GM18519 (cell line): ENCODE measurements at regions not wholly inside any gene's neighbourhood (a gene's known extent, or its start where the extent isn't known, plus 50 kb on each side); places are given as distances from the start of the nearest gene placed in this dataset.
"Not testable (repeated sequence)": the region's sequence is repeated elsewhere in the genome, so short reads cannot be mapped to it uniquely, and the experiment has no call there.

Experiments used
- ATAC-seq: cut with Tn5 transposase; IDR thresholded peaks from one replicate; pipeline ENCODE4 v1.9.1; 2021; ENCODE audit warnings: mild to moderate bottlenecking, moderate library complexity; ENCODE audit not compliant: unreplicated experiment, low FRiP score

- no peak for ATAC-seq
Observed at GRCh38 chr7:17078298-17078697, 196.5 kb upstream of the AGR3 start.

- no peak for ATAC-seq
Observed at GRCh38 chr7:17083392-17084165, 201.8 kb upstream of the AGR3 start.

- ATAC-seq: no peak
Observed at GRCh38 chr7:17084166-17084475, 202.3 kb upstream of the AGR3 start.

GRCh38 chr7:17085186-17085585 lies 203.4 kb upstream of the AGR3 start:
- no peak for ATAC-seq

GRCh38 chr7:17086403-17086802 lies 204.6 kb upstream of the AGR3 start:
- ATAC-seq: no peak

- ATAC-seq: no peak
Observed at GRCh38 chr7:17090751-17091150, 207.7 kb upstream of the AHR start.

GRCh38 chr7:17093461-17093860 lies 205.0 kb upstream of the AHR start:
- no peak for ATAC-seq

- ATAC-seq: no peak
Observed at GRCh38 chr7:17094963-17095574, 203.4 kb upstream of the AHR start.

GRCh38 chr7:17095931-17096330 lies 202.5 kb upstream of the AHR start:
- no peak for ATAC-seq

- no peak for ATAC-seq
Observed at GRCh38 chr7:17097668-17098297, 200.7 kb upstream of the AHR start.

- ATAC-seq: no peak
Observed at GRCh38 chr7:17098515-17098914, 199.9 kb upstream of the AHR start.

- no peak for ATAC-seq
Observed at GRCh38 chr7:17099083-17099973, 199.1 kb upstream of the AHR start.

- not testable (repeated sequence) for ATAC-seq
Observed at GRCh38 chr7:17099974-17100509, 198.4 kb upstream of the AHR start.

- no peak for ATAC-seq
Observed at GRCh38 chr7:17101207-17101696, 197.2 kb upstream of the AHR start.

- ATAC-seq: no peak
Observed at GRCh38 chr7:17103170-17103569, 195.3 kb upstream of the AHR start.

GRCh38 chr7:17103984-17104383 lies 194.5 kb upstream of the AHR start:
- ATAC-seq: no peak

- ATAC-seq: no peak
Observed at GRCh38 chr7:17104419-17104818, 194.0 kb upstream of the AHR start.

GRCh38 chr7:17105701-17106100 lies 192.8 kb upstream of the AHR start:
- ATAC-seq: no peak

GRCh38 chr7:17108049-17108584 lies 190.3 kb upstream of the AHR start:
- no peak for ATAC-seq

GRCh38 chr7:17109020-17109419 lies 189.4 kb upstream of the AHR start:
- no peak for ATAC-seq
